Upper lobe of left lung (tissue), 4 donors: ENCODE measurements at regions not wholly inside any gene's neighbourhood (a gene's known extent, or its start where the extent isn't known, plus 50 kb on each side); places are given as distances from the start of the nearest gene placed in this dataset.

Source experiments
- CTCF ChIP-seq, 6 experiments: fragments of 450-650 bp in 4 of 6; fragments of 200-600 bp in 2 of 6; sonication (generic) in 2 of 6; IDR thresholded peaks; one replicate each; pipeline ENCODE4 v1.5.1; 2016 to 2019; ENCODE audit warnings: antibody characterized with exemption in 6 of 6
- EP300 ChIP-seq, 4 donors: sonication (generic); formaldehyde crosslinking; IDR thresholded peaks; one replicate each; pipeline ENCODE4 v1.5.1; 2017; ENCODE audit warnings: antibody characterized with exemption in 4 of 4, control low read depth in 2 of 4

DNA sequence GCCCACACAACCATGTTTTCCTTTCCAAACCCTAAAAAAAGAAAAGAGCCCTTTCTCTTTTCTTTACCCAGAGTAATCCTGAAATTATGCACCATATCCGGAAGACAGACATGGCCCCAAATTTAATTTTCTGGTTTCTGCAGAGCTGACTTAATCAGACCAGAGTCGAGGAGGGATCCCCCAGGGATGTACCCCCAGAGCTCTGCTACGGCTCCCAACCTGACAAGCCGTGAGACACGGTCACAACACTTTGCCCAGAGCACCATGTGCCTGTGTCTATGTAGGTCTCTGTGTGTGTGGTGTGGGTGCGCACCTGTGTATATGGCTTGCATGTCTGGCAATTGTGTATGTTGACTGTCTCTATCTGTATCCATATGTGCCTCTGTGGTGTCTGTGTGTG is 77.6 kb upstream of the CLMN start:
- TF ChIP-seq CTCF (IDR thresholded peaks at IDR 0.05) (no peak), EP300 (IDR thresholded peaks at IDR 0.05) (no peak)
